Gastrocnemius medialis (tissue), 4 donors: ENCODE measurements at regions not wholly inside any gene's neighbourhood (a gene's known extent, or its start where the extent isn't known, plus 50 kb on each side); places are given as distances from the start of the nearest gene placed in this dataset.
"Not testable (repeated sequence)": the region's sequence is repeated elsewhere in the genome, so short reads cannot be mapped to it uniquely, and the experiment has no call there.

Experiments
- ATAC-seq, 2 donors: fragments of 150-250 bp; one replicate each; pipeline ENCODE4 v1.9.1; 2016
- DNase-seq, 2 donors: peaks; one replicate each; pipeline ENCODE4 v3.0.0-alpha.2; 2019
- H3K27ac ChIP-seq, 4 donors: fragments of 200-600 bp; sonication (generic); 1 replicate in 1 of 4; 2 replicates in 3 of 4; pipeline ENCODE4 v1.5.1; 2016 to 2018; ENCODE audit warnings: mild to moderate bottlenecking in 2 of 4, moderate library complexity in 1 of 4
- H3K27me3 ChIP-seq, 3 donors: fragments of 200-600 bp; sonication (generic) in 2 of 3; 1 replicate in 1 of 3; 2 replicates in 2 of 3; pipeline versions ENCODE4 v1.5.1 to v1.6.0; 2016 to 2019; ENCODE audit warnings: mild to moderate bottlenecking in 1 of 3, moderate library complexity in 1 of 3
- H3K36me3 ChIP-seq, 2 donors: fragments of 200-600 bp; sonication (generic) in 1 of 2; one replicate each; pipeline ENCODE4 v1.5.1; 2017 to 2018
- H3K4me1 ChIP-seq, 2 donors: fragments of 200-600 bp; sonication (generic) in 1 of 2; one replicate each; pipeline ENCODE4 v1.5.1; 2016 to 2017; ENCODE audit warnings: mild to moderate bottlenecking in 2 of 2
- H3K4me3 ChIP-seq, 4 donors: fragments of 200-600 bp; sonication (generic) in 3 of 4; 1 replicate in 1 of 4; 2 replicates in 3 of 4; pipeline ENCODE4 v1.5.1; 2016 to 2019; ENCODE audit warnings: mild to moderate bottlenecking in 2 of 4
- H3K9me3 ChIP-seq, 3 donors: fragments of 200-600 bp; sonication (generic) in 2 of 3; 1 replicate in 1 of 3; 2 replicates in 2 of 3; pipeline ENCODE4 v1.5.1; 2016 to 2019
- POLR2A ChIP-seq, 2 donors: fragments of 450-650 bp; IDR thresholded peaks; one replicate each; pipeline ENCODE4 v1.6.1; 2017; ENCODE audit warnings: antibody characterized with exemption in 2 of 2, mild to moderate bottlenecking in 2 of 2, moderate library complexity in 2 of 2
- in situ Hi-C, 4 donors: fragments of 200-750 bp; cut with MboI; loops; one replicate each; pipeline versions ENCODE4 v1.15.0 to v1.8.0; 2017; ENCODE audit warnings: low sequenced_read_pairs in 4 of 4
- intact Hi-C: fragments of 100-400 bp; cut with DNase I; formaldehyde crosslinking; loops from one replicate; pipeline ENCODE4 v1.15.1; 2023; ENCODE audit warnings: low total_unique reads
- TF ChIP-seq, protein P1 (sequence below), 5 experiments: fragments of 450-650 bp in 3 of 5; fragments of 200-600 bp in 2 of 5; sonication (generic) in 2 of 5; IDR thresholded peaks in 4 of 5; conservative IDR thresholded peaks in 1 of 5; 1 replicate in 4 of 5; 2 replicates in 1 of 5; pipeline ENCODE4 v1.5.1; 2016 to 2019; ENCODE audit warnings: antibody characterized with exemption in 5 of 5, mild to moderate bottlenecking in 3 of 5, moderate library complexity in 3 of 5

DNA sequence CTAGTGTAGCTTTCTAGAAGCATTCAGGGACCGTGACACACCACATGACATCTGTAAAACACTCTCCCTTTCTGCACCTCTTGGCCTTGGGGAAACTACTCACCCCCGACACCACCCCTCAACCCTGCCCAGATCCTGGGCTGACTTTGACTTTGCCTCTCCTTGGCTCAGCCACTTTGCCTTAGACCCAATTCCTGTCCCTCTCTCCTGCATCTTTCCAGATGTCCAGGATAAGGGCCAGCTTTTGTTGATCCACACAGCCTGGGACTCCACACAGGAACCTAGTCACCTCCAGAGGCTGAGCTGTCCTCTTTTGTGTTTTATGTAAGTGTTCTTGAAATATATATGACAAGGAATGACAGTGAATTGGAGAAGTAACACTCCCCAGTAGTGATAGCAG is 153.7 kb upstream of the PLXNC1 start:
- intact Hi-C loops, result loop anchor here (5.0 kb wide), 2 partner anchors 53 to 227 kb away; no protein-coding TSS in a partner anchor

DNA sequence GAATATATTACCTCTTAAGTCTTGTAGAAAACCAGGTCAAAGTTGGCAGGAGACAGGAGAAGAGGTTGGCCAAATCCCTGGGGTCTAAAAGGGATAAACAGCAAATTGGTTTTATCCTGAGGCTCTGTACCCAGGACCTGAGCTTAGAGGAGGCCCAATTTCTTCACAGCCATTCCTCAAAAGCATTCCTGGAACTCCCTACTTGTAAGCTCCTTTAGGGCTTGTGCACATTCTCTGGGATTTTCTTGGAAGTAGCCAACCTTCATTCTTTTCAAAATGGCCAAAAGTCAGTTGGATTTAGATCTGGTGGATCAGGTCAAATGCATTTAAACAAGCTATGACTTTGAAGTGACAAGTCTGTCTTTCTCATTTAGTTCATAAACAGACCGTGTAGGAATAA is 152.1 kb upstream of the PLXNC1 start:
- ATAC-seq, result no peak
- in situ Hi-C loops, result loop anchor here in 3 of 4 donors (10.0 to 25.0 kb wide), 4 partner anchors 98 to 492 kb away; partner anchors contain the start of gene SOCS2 (in 2 of the 3)
- H3K4me3 ChIP-seq, result no peak overlapping the region
- H3K27me3 ChIP-seq, result no peaks in the 10 kb centered on the region
- intact Hi-C loops, result no loop called here
- DNase-seq, result no peak
- TF ChIP-seq, protein P1, sequence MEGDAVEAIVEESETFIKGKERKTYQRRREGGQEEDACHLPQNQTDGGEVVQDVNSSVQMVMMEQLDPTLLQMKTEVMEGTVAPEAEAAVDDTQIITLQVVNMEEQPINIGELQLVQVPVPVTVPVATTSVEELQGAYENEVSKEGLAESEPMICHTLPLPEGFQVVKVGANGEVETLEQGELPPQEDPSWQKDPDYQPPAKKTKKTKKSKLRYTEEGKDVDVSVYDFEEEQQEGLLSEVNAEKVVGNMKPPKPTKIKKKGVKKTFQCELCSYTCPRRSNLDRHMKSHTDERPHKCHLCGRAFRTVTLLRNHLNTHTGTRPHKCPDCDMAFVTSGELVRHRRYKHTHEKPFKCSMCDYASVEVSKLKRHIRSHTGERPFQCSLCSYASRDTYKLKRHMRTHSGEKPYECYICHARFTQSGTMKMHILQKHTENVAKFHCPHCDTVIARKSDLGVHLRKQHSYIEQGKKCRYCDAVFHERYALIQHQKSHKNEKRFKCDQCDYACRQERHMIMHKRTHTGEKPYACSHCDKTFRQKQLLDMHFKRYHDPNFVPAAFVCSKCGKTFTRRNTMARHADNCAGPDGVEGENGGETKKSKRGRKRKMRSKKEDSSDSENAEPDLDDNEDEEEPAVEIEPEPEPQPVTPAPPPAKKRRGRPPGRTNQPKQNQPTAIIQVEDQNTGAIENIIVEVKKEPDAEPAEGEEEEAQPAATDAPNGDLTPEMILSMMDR (IDR thresholded peaks at IDR 0.05 in 4 of 5, conservative IDR thresholded peaks at IDR 0.05 in 1 of 5), result no peak
- no peak for TF ChIP-seq POLR2A (IDR thresholded peaks at IDR 0.05)
- no peaks in the 10 kb centered on the region for H3K36me3 ChIP-seq
- no peak overlapping the region for H3K27ac ChIP-seq
- no peaks in the 10 kb centered on the region for H3K9me3 ChIP-seq
- peaks cover 3 to 4% of the 10 kb centered on the region in 2 donors for H3K4me1 ChIP-seq

More for the DNA sequence above, 153.7 kb upstream of the PLXNC1 start:
- no peak for TF ChIP-seq POLR2A (IDR thresholded peaks at IDR 0.05)
- TF ChIP-seq, protein P1 (IDR thresholded peaks at IDR 0.05 in 4 of 5, conservative IDR thresholded peaks at IDR 0.05 in 1 of 5), result no peak
- ATAC-seq (no peak), DNase-seq (no peak)
- Histone ChIP-seq H3K9me3 (no peaks in the 10 kb centered on the region), H3K27ac (no peak overlapping the region), H3K36me3 (no peaks in the 10 kb centered on the region), H3K27me3 (no peaks in the 10 kb centered on the region), H3K4me1 (peaks cover 6 to 9% of the 10 kb centered on the region in 2 donors), H3K4me3 (no peak overlapping the region)
- in situ Hi-C loops, result loop anchor here in 3 of 4 donors (10.0 to 25.0 kb wide), 4 partner anchors 100 to 490 kb away; partner anchors contain the start of gene SOCS2 (in 2 of the 3)

DNA sequence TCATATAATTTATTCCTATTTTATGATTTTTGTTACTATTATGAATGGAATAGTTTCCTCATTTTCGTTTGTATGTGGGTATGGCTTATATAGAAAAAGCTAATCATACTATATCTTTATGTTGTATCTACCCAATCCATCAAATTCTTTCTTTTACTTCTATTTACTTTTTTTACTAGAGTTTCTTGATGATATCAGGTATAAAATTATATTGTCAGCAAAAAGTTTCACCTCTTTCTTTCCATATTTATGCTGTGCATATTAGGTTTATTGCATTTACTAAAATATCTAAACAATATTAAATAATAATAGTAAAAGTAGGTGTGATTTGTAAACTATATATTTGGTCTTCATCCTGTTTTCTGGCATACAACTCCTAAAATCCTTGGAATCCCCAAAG is 146.7 kb upstream of the PLXNC1 start:
- TF ChIP-seq, protein P1 (IDR thresholded peaks at IDR 0.05 in 4 of 5, conservative IDR thresholded peaks at IDR 0.05 in 1 of 5), result no peak
- TF ChIP-seq POLR2A (IDR thresholded peaks at IDR 0.05), result no peak
- H3K27ac ChIP-seq, result no peak overlapping the region
- intact Hi-C loops (no loop called here), in situ Hi-C loops (no loop called here)
- ATAC-seq (no peak), DNase-seq (no peak)
- no peaks in the 10 kb centered on the region for H3K27me3 ChIP-seq
- no peak overlapping the region for H3K4me3 ChIP-seq
- H3K9me3 ChIP-seq, result no peaks in the 10 kb centered on the region
- no peaks in the 10 kb centered on the region for H3K36me3 ChIP-seq
- no peaks in the 10 kb centered on the region for H3K4me1 ChIP-seq

DNA sequence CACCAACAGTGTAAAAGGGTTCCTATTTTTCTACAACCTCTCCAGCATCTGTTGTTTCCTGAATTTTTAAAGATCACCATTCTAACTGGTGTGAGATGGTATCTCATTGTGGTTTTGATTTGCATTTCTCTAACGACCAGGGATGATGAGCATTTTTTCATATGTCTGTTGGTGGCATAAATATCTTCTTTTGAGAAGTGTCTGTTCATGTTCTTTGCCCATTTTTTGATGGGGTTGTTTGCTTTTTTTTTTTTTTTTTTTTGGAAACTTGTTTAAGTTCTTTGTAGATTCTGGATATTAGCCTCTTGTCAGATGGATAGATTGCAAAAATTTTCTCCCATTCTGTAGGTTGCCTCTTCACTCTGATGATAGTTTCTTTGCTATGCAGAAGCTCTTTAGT is 145.5 kb upstream of the PLXNC1 start:
- H3K4me1 ChIP-seq, H3K9me3 ChIP-seq, DNase-seq, intact Hi-C loops, ATAC-seq, H3K4me3 ChIP-seq, in situ Hi-C loops, H3K27ac ChIP-seq, H3K27me3 ChIP-seq, H3K36me3 ChIP-seq: not testable (repeated sequence)

DNA sequence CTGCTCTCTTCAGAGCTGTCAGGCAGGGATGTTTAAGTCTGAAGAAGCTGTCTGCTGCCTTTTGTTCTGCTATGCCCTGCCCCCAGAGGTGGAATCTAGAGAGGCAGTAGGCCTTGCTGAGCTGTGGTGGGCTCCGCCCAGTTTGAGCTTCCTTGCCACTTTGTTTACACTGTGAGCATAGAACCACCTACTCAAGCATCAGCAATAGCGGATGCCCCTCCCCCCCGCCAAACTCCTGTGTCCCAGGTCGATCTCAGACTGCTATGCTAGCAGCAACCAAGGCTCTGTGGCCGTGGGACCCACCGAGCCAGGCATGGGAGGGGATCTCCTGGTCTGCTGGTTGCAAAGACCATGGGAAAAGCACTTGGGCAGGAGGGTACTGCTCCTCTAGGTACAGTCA is 140.5 kb upstream of the PLXNC1 start:
- H3K27ac ChIP-seq, in situ Hi-C loops, H3K4me1 ChIP-seq, H3K27me3 ChIP-seq, H3K36me3 ChIP-seq, ATAC-seq, DNase-seq, H3K9me3 ChIP-seq, intact Hi-C loops, H3K4me3 ChIP-seq: not testable (repeated sequence)

DNA sequence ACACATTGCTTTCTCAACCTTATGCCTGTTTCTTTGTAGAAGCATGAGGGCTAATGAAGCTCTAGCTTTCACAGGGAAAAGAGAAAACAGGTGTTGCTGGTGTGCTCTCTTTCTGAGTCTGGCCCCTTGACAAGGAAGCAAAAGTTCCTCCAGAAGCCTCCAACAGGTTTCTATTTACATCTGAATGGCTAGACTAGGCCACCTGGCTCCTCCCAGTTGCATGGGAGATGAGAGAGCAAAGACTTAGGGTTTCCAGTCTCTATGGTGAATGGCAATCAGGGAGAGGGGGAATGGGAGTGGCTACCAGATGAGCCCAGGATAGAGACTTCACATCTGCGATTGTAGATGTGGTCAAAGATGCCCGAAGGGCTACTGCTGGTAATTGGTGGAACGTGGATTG is 138.1 kb upstream of the PLXNC1 start:
- TF ChIP-seq POLR2A (IDR thresholded peaks at IDR 0.05), result no peak
- TF ChIP-seq, protein P1 (IDR thresholded peaks at IDR 0.05 in 4 of 5, conservative IDR thresholded peaks at IDR 0.05 in 1 of 5), result no peak

More for the DNA sequence above, 138.1 kb upstream of the PLXNC1 start:
- intact Hi-C loops (no loop called here), in situ Hi-C loops (no loop called here)
- no peaks in the 10 kb centered on the region for H3K27me3 ChIP-seq
- no peak overlapping the region for H3K4me3 ChIP-seq
- DNase-seq (no peak), ATAC-seq (no peak)
- H3K9me3 ChIP-seq, result no peaks in the 10 kb centered on the region
- peaks cover 0 to 5% of the 10 kb centered on the region in 2 donors for H3K4me1 ChIP-seq
- no peak overlapping the region for H3K27ac ChIP-seq
- H3K36me3 ChIP-seq, result no peaks in the 10 kb centered on the region
